Pancreas (tissue), 10 donors: ENCODE measurements at regions not wholly inside any gene's neighbourhood (a gene's known extent, or its start where the extent isn't known, plus 50 kb on each side); places are given as distances from the start of the nearest gene placed in this dataset.

Experiments
- ATAC-seq, 4 donors: fragments of 200-7000 bp; cut with Tn5 transposase; one replicate each; pipeline versions ENCODE4 v1.8.0 to v1.9.1; 2020; ENCODE audit warnings: mild to moderate bottlenecking in 4 of 4, moderate library complexity in 4 of 4
- DNase-seq, 6 donors: peaks; one replicate each; pipeline ENCODE4 v3.0.0-alpha.2; 2020
- FAIRE-seq: peaks from 2 replicates; lab custom pipeline; 2012; peaks lifted over from hg19 to GRCh38; lab: Jason Lieb, UNC
- H3K27ac ChIP-seq, 4 donors: fragments of 200-600 bp; sonication (generic); 1 replicate in 3 of 4; 2 replicates in 1 of 4; pipeline versions ENCODE4 v1.5.0 to v1.8.0; 2020
- H3K27me3 ChIP-seq, 4 donors: fragments of 200-600 bp; one replicate each; pipeline ENCODE4 v1.8.0; 2021
- H3K36me3 ChIP-seq, 3 donors: fragments of 200-600 bp; sonication (generic) in 1 of 3; one replicate each; pipeline versions ENCODE4 v1.5.0 to v1.8.0; 2020 to 2021
- H3K4me1 ChIP-seq, 3 donors: fragments of 200-600 bp; one replicate each; pipeline ENCODE4 v1.8.0; 2021
- H3K4me3 ChIP-seq, 4 donors: fragments of 200-600 bp; sonication (generic) in 2 of 4; one replicate each; pipeline versions ENCODE4 v1.5.0 to v1.8.0; 2020 to 2021
- H3K9me3 ChIP-seq, 4 donors: fragments of 200-600 bp; one replicate each; pipeline ENCODE4 v1.8.0; 2021
- WGBS, 2 donors: extraction: QIAGEN DNeasy Blood & Tissue Kit; methylation state at CpG; one replicate each; pipeline ENCODE4 v1.1.7; 2013; 5-methylcytosine and 5-hydroxymethylcytosine counted together
- intact Hi-C, 3 donors: fragments of 100-400 bp; cut with DNase I; formaldehyde crosslinking; loops; one replicate each; pipeline versions ENCODE4 v1.11.1 to v1.14.2; 2022
- TF ChIP-seq, protein P1 (sequence below), 4 donors: fragments of 200-600 bp; sonication (generic) in 3 of 4; IDR thresholded peaks; one replicate each; pipeline versions ENCODE4 v1.5.0 to v1.8.0; 2021; ENCODE audit warnings: antibody characterized with exemption in 4 of 4
- donor health status: healthy with polysubstance abuse.
- donor health status: DM: no; HTN: no; CAD: no; lungs with moderate emphysema.
- donor health status: DM: no; HTN: no; CAD: no.
- donor health status: control.
- donor health status: control.
- donor health status: Bipolar disorder and iron deficiency.
- donor health status: DM: yes; HTN: yes; CAD: no.
- donor health status: DM: no; HTN: no; CAD: no.
- donor health status: DM: no; HTN: no; CAD: no.
- donor health status: DM: yes; HTN: yes; CAD: no.

DNA sequence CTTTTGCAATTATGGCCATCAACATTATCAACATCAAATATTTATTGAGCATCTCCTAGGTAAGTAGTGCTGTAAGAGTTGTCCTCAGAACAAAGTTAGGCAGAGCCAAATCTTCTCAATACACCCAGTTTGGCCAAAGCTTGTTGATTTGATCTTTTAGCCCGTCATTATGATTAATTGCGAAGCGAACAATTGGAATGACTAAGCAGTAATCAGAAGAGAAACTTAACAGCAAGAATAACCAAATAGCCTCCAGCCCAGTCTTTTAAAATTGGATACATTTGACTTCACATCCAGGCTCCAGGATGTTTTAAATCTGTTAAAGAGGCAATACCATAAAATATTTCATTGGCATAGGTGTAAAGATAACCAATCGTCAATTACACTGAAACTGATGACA lies 1156.0 kb downstream of the OLFM4 start:
- H3K9me3 ChIP-seq: no peaks in the 10 kb centered on the region
- no peaks in the 10 kb centered on the region for H3K36me3 ChIP-seq
- WGBS, 2 donors: 59 to 66% methylated on average over 4 of the region's 4 CpGs
- TF ChIP-seq, protein P1, sequence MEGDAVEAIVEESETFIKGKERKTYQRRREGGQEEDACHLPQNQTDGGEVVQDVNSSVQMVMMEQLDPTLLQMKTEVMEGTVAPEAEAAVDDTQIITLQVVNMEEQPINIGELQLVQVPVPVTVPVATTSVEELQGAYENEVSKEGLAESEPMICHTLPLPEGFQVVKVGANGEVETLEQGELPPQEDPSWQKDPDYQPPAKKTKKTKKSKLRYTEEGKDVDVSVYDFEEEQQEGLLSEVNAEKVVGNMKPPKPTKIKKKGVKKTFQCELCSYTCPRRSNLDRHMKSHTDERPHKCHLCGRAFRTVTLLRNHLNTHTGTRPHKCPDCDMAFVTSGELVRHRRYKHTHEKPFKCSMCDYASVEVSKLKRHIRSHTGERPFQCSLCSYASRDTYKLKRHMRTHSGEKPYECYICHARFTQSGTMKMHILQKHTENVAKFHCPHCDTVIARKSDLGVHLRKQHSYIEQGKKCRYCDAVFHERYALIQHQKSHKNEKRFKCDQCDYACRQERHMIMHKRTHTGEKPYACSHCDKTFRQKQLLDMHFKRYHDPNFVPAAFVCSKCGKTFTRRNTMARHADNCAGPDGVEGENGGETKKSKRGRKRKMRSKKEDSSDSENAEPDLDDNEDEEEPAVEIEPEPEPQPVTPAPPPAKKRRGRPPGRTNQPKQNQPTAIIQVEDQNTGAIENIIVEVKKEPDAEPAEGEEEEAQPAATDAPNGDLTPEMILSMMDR (IDR thresholded peaks at IDR 0.05): no peak
- no peaks in the 10 kb centered on the region for H3K27me3 ChIP-seq
- no peak for FAIRE-seq
- H3K4me3 ChIP-seq: no peak overlapping the region
- no peak overlapping the region for H3K27ac ChIP-seq
- DNase-seq: no peak
- no peaks in the 10 kb centered on the region for H3K4me1 ChIP-seq
- intact Hi-C loops: no loop called here
- ATAC-seq: no peak

DNA sequence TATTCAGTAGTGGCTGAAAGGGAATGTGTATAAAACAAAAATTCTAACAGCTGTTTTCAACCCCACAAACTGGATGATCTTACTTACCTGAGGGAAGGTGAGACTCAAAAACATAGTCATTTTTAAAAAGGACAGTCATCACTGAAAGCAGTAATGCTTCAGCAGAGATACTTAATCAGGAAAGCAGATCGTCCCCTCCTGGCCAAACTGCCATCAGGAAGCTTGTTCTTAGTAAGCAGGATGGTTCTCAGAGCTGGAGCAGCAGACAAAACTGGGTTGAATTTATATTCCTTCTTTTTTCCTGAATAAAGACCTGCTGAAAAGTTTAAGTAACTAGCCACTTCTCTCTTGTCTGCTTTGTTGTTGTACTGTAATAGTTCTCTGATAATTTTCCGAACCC lies 1156.5 kb downstream of the OLFM4 start:
- WGBS, 2 donors: 64 to 66% methylated on average over 2 of the region's 2 CpGs

DNA sequence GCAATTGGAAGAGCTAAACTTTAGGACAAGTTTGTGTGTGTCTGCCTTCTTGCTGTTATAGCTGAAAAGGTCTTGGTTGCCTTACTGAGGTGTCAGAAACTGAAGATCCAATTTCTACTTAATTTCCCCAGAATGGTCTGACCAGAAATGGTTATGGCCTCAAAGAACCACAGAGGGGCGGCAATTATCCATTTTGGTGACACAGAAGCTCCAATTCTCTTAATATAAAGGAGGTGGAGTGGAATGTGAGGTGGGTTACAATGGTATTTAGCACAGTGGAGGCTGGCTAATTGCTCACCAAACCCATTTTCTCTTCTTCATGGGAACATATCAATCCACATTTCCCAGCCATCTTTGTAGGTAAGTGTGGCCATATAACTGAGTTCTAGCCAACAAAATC lies 1157.2 kb downstream of the OLFM4 start:
- peak in 3 of 4 donors; percentile 49 to 61 (median 52) for ATAC-seq
- no peak for FAIRE-seq
- Histone ChIP-seq H3K9me3 (no peaks in the 10 kb centered on the region), H3K4me3 (no peak overlapping the region), H3K4me1 (no peaks in the 10 kb centered on the region), H3K27ac (no peak overlapping the region), H3K27me3 (no peaks in the 10 kb centered on the region), H3K36me3 (no peaks in the 10 kb centered on the region)
- intact Hi-C loops: no loop called here
- 14 to 47% methylated on average over 1 of the region's 1 CpG for WGBS, 2 donors
- no peak for DNase-seq
- TF ChIP-seq, protein P1 (IDR thresholded peaks at IDR 0.05): peak in 1 of 4 donors; percentile 13

More for the DNA sequence above, 1156.5 kb downstream of the OLFM4 start:
- Histone ChIP-seq H3K4me3 (no peak overlapping the region), H3K36me3 (no peaks in the 10 kb centered on the region), H3K4me1 (no peaks in the 10 kb centered on the region), H3K9me3 (no peaks in the 10 kb centered on the region), H3K27me3 (no peaks in the 10 kb centered on the region), H3K27ac (no peak overlapping the region)
- intact Hi-C loops: no loop called here
- TF ChIP-seq, protein P1 (IDR thresholded peaks at IDR 0.05): no peak
- ATAC-seq (no peak), FAIRE-seq (no peak), DNase-seq (no peak)

DNA sequence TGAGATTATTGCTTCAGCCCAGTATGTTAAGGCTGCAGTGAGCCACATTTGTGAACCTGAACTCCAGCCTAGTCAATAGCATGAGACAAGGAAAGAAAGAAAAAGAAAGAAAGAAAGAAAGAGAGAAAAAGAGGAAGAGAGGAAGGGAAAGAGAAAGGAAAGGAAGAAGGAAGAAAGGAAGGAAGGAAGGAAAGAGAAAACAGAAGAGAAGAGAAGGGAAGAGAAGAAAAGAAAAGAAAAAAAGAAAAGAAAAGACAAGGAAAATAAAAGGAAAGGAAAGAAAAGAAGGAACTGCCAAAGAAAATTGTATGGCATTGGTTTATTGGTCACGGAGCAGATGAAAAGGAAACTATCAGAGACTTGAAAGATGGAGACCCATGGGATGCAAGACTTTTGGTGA lies 1158.8 kb downstream of the OLFM4 start:
- no peaks in the 10 kb centered on the region for H3K4me1 ChIP-seq
- H3K27ac ChIP-seq: no peak overlapping the region
- H3K36me3 ChIP-seq: no peaks in the 10 kb centered on the region
- WGBS, 2 donors: 81 to 93% methylated on average over 1 of the region's 1 CpG
- FAIRE-seq (no peak), ATAC-seq (no peak), DNase-seq (no peak)
- TF ChIP-seq, protein P1 (IDR thresholded peaks at IDR 0.05): no peak
- H3K27me3 ChIP-seq: no peaks in the 10 kb centered on the region
- H3K9me3 ChIP-seq: no peaks in the 10 kb centered on the region
- H3K4me3 ChIP-seq: no peak overlapping the region
- intact Hi-C loops: no loop called here

DNA sequence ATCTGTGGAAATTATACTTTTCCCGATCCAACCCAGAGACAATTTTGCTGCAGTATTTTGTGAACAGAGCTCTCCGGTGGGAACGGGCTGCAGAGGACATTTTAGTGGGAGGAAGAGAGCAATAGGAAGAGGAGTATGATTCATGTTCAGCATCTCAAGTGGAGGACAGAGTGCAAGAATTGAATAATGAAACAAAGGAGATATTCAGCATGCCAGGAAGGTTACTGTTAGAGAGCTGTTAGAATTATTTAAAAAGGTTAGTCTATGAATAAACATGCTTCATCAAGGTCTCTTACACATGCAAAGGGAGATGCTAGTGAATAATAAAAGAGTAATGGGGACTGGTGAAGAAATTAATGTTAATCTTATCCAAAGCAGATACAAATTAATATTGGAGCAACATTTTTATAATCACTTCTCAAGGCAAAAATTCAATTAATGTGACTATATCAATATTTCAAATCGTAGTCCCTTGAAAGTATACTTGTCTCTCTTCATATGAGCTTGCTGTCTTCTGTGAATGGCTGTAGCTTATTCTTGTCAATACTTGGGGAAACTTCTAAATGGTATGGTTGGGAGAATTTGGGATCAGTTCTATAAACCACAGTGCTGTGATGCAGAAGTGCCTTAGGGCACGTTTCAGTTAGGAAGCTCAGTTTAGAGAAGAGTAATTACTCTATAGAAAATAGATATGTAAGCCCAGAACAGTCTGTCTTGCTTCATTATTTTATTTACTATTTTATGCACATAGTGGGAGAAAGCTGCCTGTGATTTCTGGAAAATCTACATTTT lies 1165.8 kb downstream of the OLFM4 start:
- 61 to 67% methylated on average over 5 of the region's 5 CpGs for WGBS, 2 donors
- intact Hi-C loops: no loop called here

More for the DNA sequence above, 1165.8 kb downstream of the OLFM4 start:
- H3K36me3 ChIP-seq: no peaks in the 10 kb centered on the region
- TF ChIP-seq, protein P1 (IDR thresholded peaks at IDR 0.05): no peak
- no peak overlapping the region for H3K27ac ChIP-seq
- H3K4me1 ChIP-seq: no peaks in the 10 kb centered on the region
- DNase-seq (no peak), ATAC-seq (no peak), FAIRE-seq (no peak)
- H3K27me3 ChIP-seq: no peaks in the 10 kb centered on the region
- H3K4me3 ChIP-seq: no peak overlapping the region
- H3K9me3 ChIP-seq: no peaks in the 10 kb centered on the region
